Liver (tissue), 8 donors: ENCODE measurements at regions not wholly inside any gene's neighbourhood (a gene's known extent, or its start where the extent isn't known, plus 50 kb on each side); places are given as distances from the start of the nearest gene placed in this dataset.
A peak's percentile ranks its signal among the peaks of the same experiment; 100 is the strongest.

Experiments
- DNase-seq: peaks from one replicate; pipeline ENCODE4 v3.0.0-alpha.2; 2017; ENCODE audit warnings: low spot score
- H3K27ac ChIP-seq, 2 donors: one replicate each; pipeline ENCODE4 v1.7.0; 2013; ENCODE audit warnings: inconsistent platforms in 2 of 2, low read length in 2 of 2, control low read depth in 1 of 2, low read depth in 1 of 2, mild to moderate bottlenecking in 1 of 2
- H3K27me3 ChIP-seq, 4 donors: one replicate each; pipeline versions ENCODE4 v1.6.1 to v1.7.0; 2013; ENCODE audit warnings: low read length in 3 of 4, inconsistent platforms in 1 of 4, mild to moderate bottlenecking in 1 of 4, moderate library complexity in 1 of 4; ENCODE audit not compliant: control insufficient read depth in 4 of 4, insufficient read depth in 4 of 4
- H3K36me3 ChIP-seq, 4 donors: one replicate each; pipeline versions ENCODE4 v1.6.1 to v1.7.0; 2013; ENCODE audit warnings: low read length in 3 of 4, mild to moderate bottlenecking in 3 of 4, low read depth in 1 of 4, moderate library complexity in 1 of 4; ENCODE audit not compliant: control insufficient read depth in 4 of 4, insufficient read depth in 3 of 4
- H3K4me1 ChIP-seq, 4 donors: one replicate each; pipeline versions ENCODE4 v1.6.1 to v1.7.0; 2013; ENCODE audit warnings: low read length in 3 of 4, mild to moderate bottlenecking in 3 of 4, moderate library complexity in 1 of 4; ENCODE audit not compliant: control insufficient read depth in 4 of 4, insufficient read depth in 4 of 4
- H3K4me3 ChIP-seq, 3 donors: one replicate each; pipeline versions ENCODE4 v1.6.1 to v1.7.0; 2013; ENCODE audit warnings: low read length in 3 of 3, control low read depth in 1 of 3, low read depth in 1 of 3, mild to moderate bottlenecking in 1 of 3
- H3K9ac ChIP-seq, 2 donors: one replicate each; pipeline ENCODE4 v1.7.0; 2013; ENCODE audit warnings: low read length in 2 of 2, mild to moderate bottlenecking in 2 of 2, moderate library complexity in 2 of 2, control low read depth in 1 of 2, low read depth in 1 of 2
- H3K9me3 ChIP-seq, 4 donors: one replicate each; pipeline versions ENCODE4 v1.6.1 to v1.7.0; 2013; ENCODE audit warnings: low read length in 3 of 4; ENCODE audit not compliant: control insufficient read depth in 4 of 4
- CTCF ChIP-seq: fragments of 150-350 bp; IDR thresholded peaks from 2 replicates; pipeline ENCODE4 v1.5.1; 2017; ENCODE audit warnings: improper control_type of control experiment, low read depth, low read length; ENCODE audit not compliant: missing input control
- EGR1 ChIP-seq, 2 donors: IDR thresholded peaks; 2 replicates each; pipeline ENCODE4 v1.6.1; 2016 to 2018; ENCODE audit warnings: antibody characterized with exemption in 2 of 2, low read depth in 2 of 2
- FOXA1 ChIP-seq: IDR thresholded peaks from 2 replicates; pipeline ENCODE4 v1.6.1; 2016; ENCODE audit warnings: antibody characterized with exemption
- GABPA ChIP-seq, 2 donors: IDR thresholded peaks in 1 of 2; conservative IDR thresholded peaks in 1 of 2; 2 replicates each; pipeline ENCODE4 v1.6.1; 2016; ENCODE audit warnings: antibody characterized with exemption in 2 of 2, mild to moderate bottlenecking in 1 of 2, moderate library complexity in 1 of 2
- HNF4A ChIP-seq, 2 donors: conservative IDR thresholded peaks; 2 replicates each; pipeline ENCODE4 v1.6.1; 2016; ENCODE audit warnings: antibody characterized with exemption in 2 of 2, mild to moderate bottlenecking in 2 of 2
- HNF4G ChIP-seq: IDR thresholded peaks from 2 replicates; pipeline ENCODE4 v1.6.1; 2016; ENCODE audit warnings: antibody characterized with exemption
- MAX ChIP-seq: IDR thresholded peaks from 2 replicates; pipeline ENCODE4 v1.6.1; 2016; ENCODE audit warnings: antibody characterized with exemption
- NR2F2 ChIP-seq: IDR thresholded peaks from 2 replicates; pipeline ENCODE4 v1.6.1; 2016; ENCODE audit warnings: antibody characterized with exemption
- REST ChIP-seq: IDR thresholded peaks from 2 replicates; pipeline ENCODE4 v1.6.1; 2016; ENCODE audit warnings: antibody characterized with exemption, mild to moderate bottlenecking
- RXRA ChIP-seq, 2 donors: IDR thresholded peaks; 2 replicates each; pipeline ENCODE4 v1.6.1; 2017 to 2018; ENCODE audit warnings: antibody characterized with exemption in 2 of 2, mild to moderate bottlenecking in 1 of 2
- SP1 ChIP-seq: IDR thresholded peaks from 2 replicates; pipeline ENCODE4 v1.6.1; 2018; ENCODE audit warnings: antibody characterized with exemption, mild to moderate bottlenecking
- TAF1 ChIP-seq: conservative IDR thresholded peaks from 2 replicates; pipeline ENCODE4 v1.6.1; 2016; ENCODE audit warnings: antibody characterized with exemption, mild to moderate bottlenecking
- YY1 ChIP-seq: IDR thresholded peaks from 2 replicates; pipeline ENCODE4 v1.6.1; 2016; ENCODE audit warnings: antibody characterized with exemption, mild to moderate bottlenecking
- WGBS: extraction: QIAGEN DNeasy Blood & Tissue Kit; methylation state at CpG from one replicate; pipeline ENCODE4 v1.1.7; 2013; 5-methylcytosine and 5-hydroxymethylcytosine counted together
- TF ChIP-seq, protein P1 (sequence below): IDR thresholded peaks from 2 replicates; pipeline ENCODE4 v1.6.1; 2016; ENCODE audit warnings: antibody characterized with exemption
- TF ChIP-seq, protein P2 (sequence below): IDR thresholded peaks from 2 replicates; pipeline ENCODE4 v1.6.1; 2016; ENCODE audit warnings: antibody characterized with exemption
- donor health status: healthy.
- donor health status: healthy.
- donor health status: healthy.
- donor health status: healthy.
- donor health status: healthy.

DNA sequence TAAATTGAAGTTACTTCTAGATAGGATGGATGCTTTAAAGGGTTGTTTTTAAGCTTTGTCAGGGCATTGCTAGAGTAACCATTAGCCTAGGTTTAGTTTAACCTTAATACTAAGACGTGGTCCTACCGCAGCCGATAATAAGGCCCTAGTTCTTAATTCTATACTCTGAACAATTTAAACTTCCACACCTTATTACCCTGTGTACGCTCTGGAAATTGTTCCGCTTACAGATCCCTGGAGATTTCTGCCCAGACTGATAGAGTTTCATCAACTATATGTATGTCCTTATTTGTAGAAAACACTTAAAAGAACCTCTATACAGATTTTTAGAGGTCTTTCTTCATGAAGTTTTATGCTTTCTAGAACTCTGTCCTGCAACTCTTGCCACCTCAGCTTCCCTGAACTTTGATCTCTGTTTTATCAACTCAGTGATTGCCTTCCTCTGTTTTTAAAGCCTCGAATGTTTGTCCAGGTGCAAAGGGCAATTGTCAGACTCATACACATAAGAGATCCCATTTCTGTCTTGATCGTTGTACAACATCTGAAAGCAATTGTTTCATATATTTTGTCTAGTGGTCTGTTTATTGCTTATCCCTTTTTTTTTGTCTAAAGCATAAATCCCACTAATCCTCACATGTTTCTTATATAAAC is 71.1 kb upstream of the VCX start (continued):
- TF ChIP-seq REST (peak; percentile 16), RXRA (IDR thresholded peaks at IDR 0.05) (peak; percentile 63 to 79), NR2F2 (no peak), FOXA1 (no peak), GABPA (IDR thresholded peaks at IDR 0.05 in 1 of 2, conservative IDR thresholded peaks at IDR 0.05 in 1 of 2) (no peak), MAX (peak; percentile 36), TAF1 (no peak)

DNA sequence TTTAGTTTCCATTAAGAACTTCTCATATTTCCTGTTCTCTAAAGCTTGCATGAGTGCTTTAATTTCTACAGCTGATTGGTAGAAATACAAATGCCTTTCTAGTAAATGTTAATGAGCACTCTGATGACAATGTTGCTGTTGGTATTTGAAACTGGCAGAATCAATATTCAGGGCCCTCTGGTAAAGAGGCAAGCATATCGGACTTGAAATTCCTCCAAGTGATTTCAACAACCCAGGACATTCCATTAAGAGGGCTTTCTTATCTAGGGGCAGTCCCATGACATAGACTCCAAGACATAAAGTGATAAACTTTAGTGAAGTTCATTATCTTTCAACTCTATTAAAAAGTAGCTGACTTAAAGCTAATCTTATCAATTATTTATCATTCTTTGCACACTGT is 83.1 kb upstream of the VCX start:
- WGBS, result 28% methylated on average over 1 of the region's 1 CpG
- no peak for DNase-seq
- H3K9me3 ChIP-seq, result no peaks in the 10 kb centered on the region
- no peak overlapping the region for H3K9ac ChIP-seq
- no peak overlapping the region for H3K4me3 ChIP-seq
- H3K27ac ChIP-seq, result no peak overlapping the region
- H3K36me3 ChIP-seq, result no peaks in the 10 kb centered on the region
- H3K4me1 ChIP-seq, result no peaks in the 10 kb centered on the region
- H3K27me3 ChIP-seq, result no peaks in the 10 kb centered on the region
- peak in 1 of 2 donors; percentile 6 for TF ChIP-seq HNF4A (conservative IDR thresholded peaks at IDR 0.05)
- no peak for TF ChIP-seq CTCF
- TF ChIP-seq, protein P1, sequence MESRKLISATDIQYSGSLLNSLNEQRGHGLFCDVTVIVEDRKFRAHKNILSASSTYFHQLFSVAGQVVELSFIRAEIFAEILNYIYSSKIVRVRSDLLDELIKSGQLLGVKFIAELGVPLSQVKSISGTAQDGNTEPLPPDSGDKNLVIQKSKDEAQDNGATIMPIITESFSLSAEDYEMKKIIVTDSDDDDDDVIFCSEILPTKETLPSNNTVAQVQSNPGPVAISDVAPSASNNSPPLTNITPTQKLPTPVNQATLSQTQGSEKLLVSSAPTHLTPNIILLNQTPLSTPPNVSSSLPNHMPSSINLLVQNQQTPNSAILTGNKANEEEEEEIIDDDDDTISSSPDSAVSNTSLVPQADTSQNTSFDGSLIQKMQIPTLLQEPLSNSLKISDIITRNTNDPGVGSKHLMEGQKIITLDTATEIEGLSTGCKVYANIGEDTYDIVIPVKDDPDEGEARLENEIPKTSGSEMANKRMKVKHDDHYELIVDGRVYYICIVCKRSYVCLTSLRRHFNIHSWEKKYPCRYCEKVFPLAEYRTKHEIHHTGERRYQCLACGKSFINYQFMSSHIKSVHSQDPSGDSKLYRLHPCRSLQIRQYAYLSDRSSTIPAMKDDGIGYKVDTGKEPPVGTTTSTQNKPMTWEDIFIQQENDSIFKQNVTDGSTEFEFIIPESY, result no peak

- no peak overlapping the region for H3K27ac ChIP-seq
- no peak overlapping the region for H3K9ac ChIP-seq
- H3K4me3 ChIP-seq, result no peak overlapping the region
- no peak for TF ChIP-seq FOXA1
- no peak for TF ChIP-seq EGR1 (IDR thresholded peaks at IDR 0.05; ENCODE audit: low read depth in 2 of 2)
- no peak for TF ChIP-seq REST
- TF ChIP-seq MAX, result no peak
- TF ChIP-seq, protein P2, sequence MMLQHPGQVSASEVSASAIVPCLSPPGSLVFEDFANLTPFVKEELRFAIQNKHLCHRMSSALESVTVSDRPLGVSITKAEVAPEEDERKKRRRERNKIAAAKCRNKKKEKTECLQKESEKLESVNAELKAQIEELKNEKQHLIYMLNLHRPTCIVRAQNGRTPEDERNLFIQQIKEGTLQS, result no peak
- TF ChIP-seq TAF1, result no peak
- TF ChIP-seq YY1, result no peak
- TF ChIP-seq, protein P1, result no peak
- TF ChIP-seq GABPA (IDR thresholded peaks at IDR 0.05 in 1 of 2, conservative IDR thresholded peaks at IDR 0.05 in 1 of 2), result no peak
- TF ChIP-seq SP1, result no peak
- no peak for TF ChIP-seq HNF4G
- no peak for TF ChIP-seq HNF4A (conservative IDR thresholded peaks at IDR 0.05)
- H3K36me3 ChIP-seq, result no peaks in the 10 kb centered on the region
- H3K27me3 ChIP-seq, result no peaks in the 10 kb centered on the region
- no peak for DNase-seq
- no peaks in the 10 kb centered on the region for H3K4me1 ChIP-seq
- H3K9me3 ChIP-seq, result no peaks in the 10 kb centered on the region
- WGBS, result 72% methylated on average over 5 of the region's 5 CpGs
Measured at GRCh38 chrX:7746856-7747255, 96.1 kb upstream of the VCX start.
